ENCODE measurements at regions not wholly inside any gene's neighbourhood (a gene's known extent, or its start where the extent isn't known, plus 50 kb on each side); places are given as distances from the start of the nearest gene placed in this dataset.

DNA sequence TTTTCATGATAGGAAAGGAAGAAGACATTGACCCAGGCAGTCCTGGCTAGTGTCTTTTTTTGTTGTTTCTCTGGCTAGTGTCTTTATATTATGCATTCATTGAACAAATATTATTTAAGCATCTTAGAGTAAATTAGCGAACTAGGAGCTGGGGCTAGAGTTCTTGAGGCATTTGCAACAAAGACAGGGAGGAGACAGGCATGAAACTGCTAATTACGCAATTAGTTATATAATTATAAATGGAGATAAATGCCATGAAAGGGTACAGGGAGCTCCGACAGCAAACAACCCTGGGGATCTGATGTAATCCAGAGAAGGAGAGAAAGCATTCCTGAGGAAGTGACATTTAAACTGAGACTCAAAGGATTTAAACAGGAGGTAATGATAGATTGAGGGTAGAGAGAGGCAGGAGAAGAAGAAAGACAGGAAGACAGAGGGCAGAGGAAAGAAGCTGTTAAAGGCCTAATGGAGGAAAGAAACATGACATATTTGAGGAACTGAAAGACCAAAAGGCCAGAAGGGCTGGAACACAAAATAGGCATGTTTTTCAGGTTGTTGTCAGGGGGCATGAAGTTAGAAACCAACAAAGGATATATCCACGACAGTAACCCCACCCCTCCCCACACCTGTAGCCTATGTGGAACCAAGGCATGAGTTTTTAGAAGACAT lies 99.5 kb upstream of the GJB5 start:
- H4K20me1 ChIP-seq (ENCODE audit: control insufficient read depth, extremely low read depth, insufficient read depth, low read length), result no peaks in the 10 kb centered on the region
- no peaks in the 10 kb centered on the region for H3K4me1 ChIP-seq (ENCODE audit: control insufficient read depth, extremely low read depth, insufficient read depth, low read length)
- H3K27me3 ChIP-seq (ENCODE audit: control insufficient read depth, extremely low read depth, insufficient read depth, low read length), result peaks cover 10% of the 10 kb centered on the region
- no peaks in the 10 kb centered on the region for H3K9me1 ChIP-seq (ENCODE audit: control insufficient read depth, extremely low read depth, insufficient read depth, low read length)
- no peaks in the 10 kb centered on the region for H3K79me2 ChIP-seq (ENCODE audit: control insufficient read depth, insufficient read depth, low read length)
- H2AFZ ChIP-seq (ENCODE audit: control insufficient read depth, low read length), result no peak overlapping the region
- no peaks in the 10 kb centered on the region for H3K36me3 ChIP-seq (ENCODE audit: control insufficient read depth in 2 of 2, extremely low read depth in 1 of 2, insufficient read depth in 2 of 2, low read length in 2 of 2)
- H3K9ac ChIP-seq (ENCODE audit: control insufficient read depth, extremely low read depth, insufficient read depth, low read length), result no peak overlapping the region
- no peak overlapping the region for H3K27ac ChIP-seq (ENCODE audit: control insufficient read depth, insufficient read depth, low read length)
- no peak overlapping the region for H3K4me3 ChIP-seq (ENCODE audit: control insufficient read depth in 2 of 3, extremely low read depth in 1 of 3, insufficient read depth in 2 of 3, low read depth in 1 of 3, low read length in 3 of 3)
- FAIRE-seq, result no peak
- no peak for DNase-seq (ENCODE audit: low read depth, low spot score)
- dilution Hi-C loops (cut with MboI; ENCODE audit: extremely low pct_ligation_motif_present, low sequenced_read_pairs), result no loop called here
- TF ChIP-seq EZH2 (IDR thresholded peaks at IDR 0.05; ENCODE audit: low read length), result no peak
- H3K9me3 ChIP-seq (ENCODE audit: control insufficient read depth, low read depth, low read length), result no peaks in the 10 kb centered on the region
- H3K4me2 ChIP-seq (ENCODE audit: control insufficient read depth, extremely low read depth, insufficient read depth, low read depth, low read length), result no peak overlapping the region

DNA sequence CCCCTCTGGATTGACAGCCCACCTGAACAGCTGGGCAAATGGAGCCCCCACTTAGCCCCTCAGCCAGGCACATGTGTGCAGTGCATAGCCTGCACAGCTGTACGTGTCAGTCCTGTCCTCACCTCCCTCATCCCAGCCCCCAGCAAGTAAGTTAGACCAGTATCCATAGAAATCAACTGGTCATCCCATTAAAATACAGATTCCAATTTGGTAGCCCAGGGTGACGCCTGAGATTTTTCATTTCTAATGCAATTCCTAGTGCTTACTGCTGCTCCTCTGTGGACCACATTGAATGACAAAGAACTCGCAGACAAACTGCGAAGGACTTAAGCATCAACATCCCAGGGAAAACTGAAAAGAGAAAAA lies 99.0 kb upstream of the GJB5 start:
- Histone ChIP-seq H3K9ac (ENCODE audit: control insufficient read depth, extremely low read depth, insufficient read depth, low read length) (no peak overlapping the region), H3K4me2 (ENCODE audit: control insufficient read depth, extremely low read depth, insufficient read depth, low read depth, low read length) (no peak overlapping the region), H3K4me3 (ENCODE audit: control insufficient read depth in 2 of 3, extremely low read depth in 1 of 3, insufficient read depth in 2 of 3, low read depth in 1 of 3, low read length in 3 of 3) (no peak overlapping the region), H4K20me1 (ENCODE audit: control insufficient read depth, extremely low read depth, insufficient read depth, low read length) (no peaks in the 10 kb centered on the region), H3K9me3 (ENCODE audit: control insufficient read depth, low read depth, low read length) (no peaks in the 10 kb centered on the region), H3K9me1 (ENCODE audit: control insufficient read depth, extremely low read depth, insufficient read depth, low read length) (no peaks in the 10 kb centered on the region), H3K79me2 (ENCODE audit: control insufficient read depth, insufficient read depth, low read length) (no peaks in the 10 kb centered on the region), H3K27ac (ENCODE audit: control insufficient read depth, insufficient read depth, low read length) (no peak overlapping the region), H2AFZ (ENCODE audit: control insufficient read depth, low read length) (no peak overlapping the region), H3K4me1 (ENCODE audit: control insufficient read depth, extremely low read depth, insufficient read depth, low read length) (no peaks in the 10 kb centered on the region), H3K27me3 (ENCODE audit: control insufficient read depth, extremely low read depth, insufficient read depth, low read length) (peaks cover 7% of the 10 kb centered on the region), H3K36me3 (ENCODE audit: control insufficient read depth in 2 of 2, extremely low read depth in 1 of 2, insufficient read depth in 2 of 2, low read length in 2 of 2) (no peaks in the 10 kb centered on the region)
- TF ChIP-seq, protein P1, sequence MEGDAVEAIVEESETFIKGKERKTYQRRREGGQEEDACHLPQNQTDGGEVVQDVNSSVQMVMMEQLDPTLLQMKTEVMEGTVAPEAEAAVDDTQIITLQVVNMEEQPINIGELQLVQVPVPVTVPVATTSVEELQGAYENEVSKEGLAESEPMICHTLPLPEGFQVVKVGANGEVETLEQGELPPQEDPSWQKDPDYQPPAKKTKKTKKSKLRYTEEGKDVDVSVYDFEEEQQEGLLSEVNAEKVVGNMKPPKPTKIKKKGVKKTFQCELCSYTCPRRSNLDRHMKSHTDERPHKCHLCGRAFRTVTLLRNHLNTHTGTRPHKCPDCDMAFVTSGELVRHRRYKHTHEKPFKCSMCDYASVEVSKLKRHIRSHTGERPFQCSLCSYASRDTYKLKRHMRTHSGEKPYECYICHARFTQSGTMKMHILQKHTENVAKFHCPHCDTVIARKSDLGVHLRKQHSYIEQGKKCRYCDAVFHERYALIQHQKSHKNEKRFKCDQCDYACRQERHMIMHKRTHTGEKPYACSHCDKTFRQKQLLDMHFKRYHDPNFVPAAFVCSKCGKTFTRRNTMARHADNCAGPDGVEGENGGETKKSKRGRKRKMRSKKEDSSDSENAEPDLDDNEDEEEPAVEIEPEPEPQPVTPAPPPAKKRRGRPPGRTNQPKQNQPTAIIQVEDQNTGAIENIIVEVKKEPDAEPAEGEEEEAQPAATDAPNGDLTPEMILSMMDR (optimal IDR thresholded peaks at IDR 0.05 in 1 of 3, IDR thresholded peaks at IDR 0.05 in 1 of 3, conservative IDR thresholded peaks at IDR 0.05 in 1 of 3; ENCODE audit: extremely low read depth in 1 of 3, insufficient read depth in 2 of 3, low read length in 3 of 3), result no peak
- TF ChIP-seq EZH2 (IDR thresholded peaks at IDR 0.05; ENCODE audit: low read length), result no peak
- FAIRE-seq, result no peak
- dilution Hi-C loops (cut with MboI; ENCODE audit: extremely low pct_ligation_motif_present, low sequenced_read_pairs), result no loop called here
- no peak for DNase-seq (ENCODE audit: low read depth, low spot score)

DNA sequence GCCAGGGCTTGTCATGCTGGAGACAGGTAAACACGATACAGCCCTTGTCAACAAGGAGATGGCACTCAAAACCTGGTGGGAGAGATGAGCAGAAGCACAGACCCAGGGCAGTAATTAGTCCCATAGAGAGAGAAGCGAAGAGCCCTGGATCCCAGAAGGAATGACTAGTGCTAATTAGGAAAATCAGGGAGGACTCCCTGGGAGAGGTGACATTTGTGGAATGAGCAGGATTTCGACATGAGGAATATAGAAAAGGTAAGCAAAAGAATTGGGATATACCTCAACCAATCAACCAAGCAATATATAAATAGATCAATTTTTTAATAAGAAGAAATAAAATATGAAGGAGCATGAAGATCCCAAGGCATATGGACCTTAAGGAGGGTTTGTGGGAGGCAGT lies 98.5 kb upstream of the GJB5 start:
- no peak for DNase-seq (ENCODE audit: low read depth, low spot score)
- Histone ChIP-seq H3K27ac (ENCODE audit: control insufficient read depth, insufficient read depth, low read length) (no peak overlapping the region), H3K9me1 (ENCODE audit: control insufficient read depth, extremely low read depth, insufficient read depth, low read length) (no peaks in the 10 kb centered on the region), H3K4me2 (ENCODE audit: control insufficient read depth, extremely low read depth, insufficient read depth, low read depth, low read length) (no peak overlapping the region), H3K9me3 (ENCODE audit: control insufficient read depth, low read depth, low read length) (no peaks in the 10 kb centered on the region), H3K27me3 (ENCODE audit: control insufficient read depth, extremely low read depth, insufficient read depth, low read length) (peaks cover 7% of the 10 kb centered on the region), H3K4me1 (ENCODE audit: control insufficient read depth, extremely low read depth, insufficient read depth, low read length) (no peaks in the 10 kb centered on the region), H3K4me3 (ENCODE audit: control insufficient read depth in 2 of 3, extremely low read depth in 1 of 3, insufficient read depth in 2 of 3, low read depth in 1 of 3, low read length in 3 of 3) (no peak overlapping the region), H3K79me2 (ENCODE audit: control insufficient read depth, insufficient read depth, low read length) (no peaks in the 10 kb centered on the region), H2AFZ (ENCODE audit: control insufficient read depth, low read length) (no peak overlapping the region), H4K20me1 (ENCODE audit: control insufficient read depth, extremely low read depth, insufficient read depth, low read length) (no peaks in the 10 kb centered on the region), H3K36me3 (ENCODE audit: control insufficient read depth in 2 of 2, extremely low read depth in 1 of 2, insufficient read depth in 2 of 2, low read length in 2 of 2) (no peaks in the 10 kb centered on the region), H3K9ac (ENCODE audit: control insufficient read depth, extremely low read depth, insufficient read depth, low read length) (no peak overlapping the region)
- TF ChIP-seq, protein P1 (optimal IDR thresholded peaks at IDR 0.05 in 1 of 3, IDR thresholded peaks at IDR 0.05 in 1 of 3, conservative IDR thresholded peaks at IDR 0.05 in 1 of 3; ENCODE audit: extremely low read depth in 1 of 3, insufficient read depth in 2 of 3, low read length in 3 of 3), result no peak
- TF ChIP-seq EZH2 (IDR thresholded peaks at IDR 0.05; ENCODE audit: low read length), result no peak
- no peak for FAIRE-seq
- dilution Hi-C loops (cut with MboI; ENCODE audit: extremely low pct_ligation_motif_present, low sequenced_read_pairs), result no loop called here
